ENCODE measurements at regions not wholly inside any gene's neighbourhood (a gene's known extent, or its start where the extent isn't known, plus 50 kb on each side); places are given as distances from the start of the nearest gene placed in this dataset.

- DNase-seq = no peak
Measured at GRCh38 chr14:66120402-66120801, 365.8 kb upstream of the CCDC196 start.

- DNase-seq = no peak
Measured at GRCh38 chr14:66121859-66122258, 364.3 kb upstream of the CCDC196 start.

GRCh38 chr14:66129224-66129623, 356.9 kb upstream of the CCDC196 start:
- DNase-seq = no peak

GRCh38 chr14:66131111-66131510, 355.1 kb upstream of the CCDC196 start:
- no peak for DNase-seq

GRCh38 chr14:66133666-66134065, 352.5 kb upstream of the CCDC196 start:
- no peak for DNase-seq

GRCh38 chr14:66135831-66136230, 350.3 kb upstream of the CCDC196 start:
- no peak for DNase-seq

GRCh38 chr14:66137081-66137480, 349.1 kb upstream of the CCDC196 start:
- no peak for DNase-seq

GRCh38 chr14:66139432-66139831, 346.7 kb upstream of the CCDC196 start:
- no peak for DNase-seq

GRCh38 chr14:66140213-66140918, 345.8 kb upstream of the CCDC196 start:
- no peak for DNase-seq

GRCh38 chr14:66140963-66141362, 345.2 kb upstream of the CCDC196 start:
- DNase-seq = no peak

GRCh38 chr14:66141733-66142132, 344.4 kb upstream of the CCDC196 start:
- no peak for DNase-seq

GRCh38 chr14:66143387-66144112, 342.6 kb upstream of the CCDC196 start:
- no peak for DNase-seq

GRCh38 chr14:66152302-66152701, 333.9 kb upstream of the CCDC196 start:
- DNase-seq = no peak

- no peak for DNase-seq
Measured at GRCh38 chr14:66152747-66153146, 333.4 kb upstream of the CCDC196 start.

- DNase-seq = no peak
Measured at GRCh38 chr14:66163023-66163422, 323.1 kb upstream of the CCDC196 start.

GRCh38 chr14:66165337-66165736, 320.8 kb upstream of the CCDC196 start:
- no peak for DNase-seq

GRCh38 chr14:66174453-66174891, 311.7 kb upstream of the CCDC196 start:
- DNase-seq = no peak

- no peak for DNase-seq
Measured at GRCh38 chr14:66177935-66178334, 308.2 kb upstream of the CCDC196 start.

- no peak for DNase-seq
Measured at GRCh38 chr14:66196670-66197069, 289.5 kb upstream of the CCDC196 start.

GRCh38 chr14:66197276-66197675, 288.9 kb upstream of the CCDC196 start:
- no peak for DNase-seq

- DNase-seq = no peak
Measured at GRCh38 chr14:66206554-66206953, 279.6 kb upstream of the CCDC196 start.

- no peak for DNase-seq
Measured at GRCh38 chr14:66216763-66217162, 269.4 kb upstream of the CCDC196 start.

- DNase-seq = no peak
Measured at GRCh38 chr14:66219886-66220285, 266.3 kb upstream of the CCDC196 start.

GRCh38 chr14:66224492-66225178, 261.5 kb upstream of the CCDC196 start:
- DNase-seq = no peak
